HEK293 (cell line): ENCODE measurements at regions not wholly inside any gene's neighbourhood (a gene's known extent, or its start where the extent isn't known, plus 50 kb on each side); places are given as distances from the start of the nearest gene placed in this dataset.
"Not testable (repeated sequence)": the region's sequence is repeated elsewhere in the genome, so short reads cannot be mapped to it uniquely, and the experiment has no call there.

Experiments used
- CTCF ChIA-PET: fragments of 350-600 bp; formaldehyde crosslinking; extraction: SDS; loops from one replicate; lab custom pipeline; 2021; ENCODE audit warnings: antibody characterized with exemption; lab: Yijun Ruan, JAX
- POLR2A ChIA-PET: fragments of 300-600 bp; formaldehyde crosslinking; extraction: SDS; loops from one replicate; lab custom pipeline; 2020; ENCODE audit warnings: antibody characterized with exemption, inconsistent platforms; lab: Yijun Ruan, JAX
- H3K27ac ChIP-seq: fragments of 200-500 bp; sonication (Bioruptor generic); 2 replicates; pipeline ENCODE4 v1.5.1; 2014; ENCODE audit warnings: low read depth, low read length, control low read depth, inconsistent platforms; ENCODE audit errors: extremely low read depth
- H3K36me3 ChIP-seq, 2 experiments: fragments of 200-500 bp in 1 of 2; sonication (Bioruptor generic) in 1 of 2; 1 replicate in 1 of 2; 2 replicates in 1 of 2; pipeline ENCODE4 v1.5.1; 2014 to 2017; ENCODE audit warnings: inconsistent platforms in 2 of 2, low read length in 2 of 2; ENCODE audit not compliant: control insufficient read depth in 2 of 2, insufficient read depth in 1 of 2
- H3K4me1 ChIP-seq: fragments of 200-500 bp; sonication (Bioruptor generic); 2 replicates; pipeline ENCODE4 v1.5.1; 2014; ENCODE audit warnings: mild to moderate bottlenecking, low read length, inconsistent platforms; ENCODE audit not compliant: control insufficient read depth, insufficient read depth
- H3K4me3 ChIP-seq: 2 replicates; pipeline ENCODE4 v1.5.1; 2011; ENCODE audit warnings: low read depth, mild to moderate bottlenecking, control low read depth, low read length, moderate library complexity
- H3K9me3 ChIP-seq: fragments of 200-500 bp; sonication (Bioruptor generic); 2 replicates; pipeline ENCODE4 v1.5.1; 2014; ENCODE audit warnings: low read depth, low read length, inconsistent platforms; ENCODE audit not compliant: control insufficient read depth, insufficient read depth
- GLI2 ChIP-seq: fragments of 450-650 bp; formaldehyde crosslinking; IDR thresholded peaks from 2 replicates; pipeline ENCODE4; 2017; ENCODE audit warnings: missing biosample characterization, missing genetic modification characterization, low read depth, borderline replicate concordance
- HOXA7 ChIP-seq: sonication (generic); formaldehyde crosslinking; IDR thresholded peaks from 2 replicates; pipeline ENCODE4 v1.8.1; 2022; ENCODE audit warnings: missing genetic modification reagents, borderline replicate concordance
- KLF1 ChIP-seq: fragments of 450-650 bp; formaldehyde crosslinking; IDR thresholded peaks from 2 replicates; pipeline ENCODE4 v1.5.1; 2016; ENCODE audit warnings: missing biosample characterization, missing genetic modification characterization
- KLF16 ChIP-seq: fragments of 450-650 bp; formaldehyde crosslinking; IDR thresholded peaks from 2 replicates; pipeline ENCODE4 v1.5.1; 2017; ENCODE audit warnings: missing biosample characterization, missing genetic modification characterization
- KLF8 ChIP-seq: fragments of 450-650 bp; formaldehyde crosslinking; IDR thresholded peaks from 2 replicates; pipeline ENCODE4 v1.5.1; 2016; ENCODE audit warnings: missing biosample characterization, missing genetic modification characterization
- ZFHX2 ChIP-seq: fragments of 450-650 bp; formaldehyde crosslinking; conservative IDR thresholded peaks from 2 replicates; pipeline ENCODE4 v1.5.1; 2016; ENCODE audit warnings: missing biosample characterization, missing genetic modification characterization
- ZNF10 ChIP-seq: fragments of 450-650 bp; formaldehyde crosslinking; IDR thresholded peaks from 2 replicates; pipeline ENCODE4 v1.5.1; 2017; ENCODE audit warnings: missing biosample characterization, missing genetic modification characterization
- ZNF121 ChIP-seq: fragments of 450-650 bp; formaldehyde crosslinking; IDR thresholded peaks from 2 replicates; pipeline ENCODE4 v1.5.1; 2016; ENCODE audit warnings: missing biosample characterization, missing genetic modification characterization
- ZNF140 ChIP-seq: fragments of 450-650 bp; formaldehyde crosslinking; IDR thresholded peaks from 2 replicates; pipeline ENCODE4 v1.5.1; 2016; ENCODE audit warnings: missing biosample characterization, missing genetic modification characterization
- ZNF175 ChIP-seq: fragments of 450-650 bp; formaldehyde crosslinking; IDR thresholded peaks from 2 replicates; pipeline ENCODE4 v1.5.1; 2016; ENCODE audit warnings: missing biosample characterization, missing genetic modification characterization
- ZNF214 ChIP-seq: fragments of 450-650 bp; formaldehyde crosslinking; IDR thresholded peaks from 2 replicates; pipeline ENCODE4 v1.5.1; 2017; ENCODE audit warnings: missing biosample characterization, mild to moderate bottlenecking, missing genetic modification characterization, borderline replicate concordance
- ZNF223 ChIP-seq: fragments of 450-650 bp; formaldehyde crosslinking; IDR thresholded peaks from 2 replicates; pipeline ENCODE4 v1.5.1; 2016; ENCODE audit warnings: missing biosample characterization, missing genetic modification characterization
- ZNF404 ChIP-seq: fragments of 450-650 bp; formaldehyde crosslinking; IDR thresholded peaks from 2 replicates; pipeline ENCODE4 v1.5.1; 2017; ENCODE audit warnings: missing biosample characterization, missing genetic modification characterization
- ZNF585B ChIP-seq: fragments of 450-650 bp; formaldehyde crosslinking; IDR thresholded peaks from 2 replicates; pipeline ENCODE4 v1.5.1; 2016; ENCODE audit warnings: missing biosample characterization, missing genetic modification characterization
- TF ChIP-seq, protein P1 (sequence below): fragments of 450-650 bp; formaldehyde crosslinking; IDR thresholded peaks from 2 replicates; pipeline ENCODE4 v1.5.1; 2016; ENCODE audit warnings: missing biosample characterization, missing genetic modification characterization
- TF ChIP-seq, protein P2 (sequence below): fragments of 450-650 bp; formaldehyde crosslinking; IDR thresholded peaks from 2 replicates; pipeline ENCODE4 v1.5.1; 2016; ENCODE audit warnings: missing biosample characterization, missing genetic modification characterization
- TF ChIP-seq, protein P3 (sequence below): fragments of 450-650 bp; formaldehyde crosslinking; IDR thresholded peaks from 2 replicates; pipeline ENCODE4 v1.5.1; 2017; ENCODE audit warnings: missing biosample characterization, mild to moderate bottlenecking, missing genetic modification characterization, moderate library complexity
- TF ChIP-seq, protein P4 (sequence below): fragments of 450-650 bp; formaldehyde crosslinking; IDR thresholded peaks from 2 replicates; pipeline ENCODE4 v1.5.1; 2016; ENCODE audit warnings: missing biosample characterization, missing genetic modification characterization
- TF ChIP-seq, protein P5 (sequence below): sonication (generic); formaldehyde crosslinking; IDR thresholded peaks from 2 replicates; pipeline ENCODE4 v1.8.1; 2022; ENCODE audit warnings: mild to moderate bottlenecking, moderate library complexity, missing genetic modification reagents
- TF ChIP-seq, protein P6 (sequence below): fragments of 450-650 bp; formaldehyde crosslinking; IDR thresholded peaks from 2 replicates; pipeline ENCODE4 v1.5.1; 2016; ENCODE audit warnings: missing biosample characterization, missing genetic modification characterization
- TF ChIP-seq, protein P7 (sequence below): fragments of 450-650 bp; formaldehyde crosslinking; IDR thresholded peaks from 2 replicates; pipeline ENCODE4 v1.5.1; 2016; ENCODE audit warnings: missing biosample characterization, missing genetic modification characterization

DNA sequence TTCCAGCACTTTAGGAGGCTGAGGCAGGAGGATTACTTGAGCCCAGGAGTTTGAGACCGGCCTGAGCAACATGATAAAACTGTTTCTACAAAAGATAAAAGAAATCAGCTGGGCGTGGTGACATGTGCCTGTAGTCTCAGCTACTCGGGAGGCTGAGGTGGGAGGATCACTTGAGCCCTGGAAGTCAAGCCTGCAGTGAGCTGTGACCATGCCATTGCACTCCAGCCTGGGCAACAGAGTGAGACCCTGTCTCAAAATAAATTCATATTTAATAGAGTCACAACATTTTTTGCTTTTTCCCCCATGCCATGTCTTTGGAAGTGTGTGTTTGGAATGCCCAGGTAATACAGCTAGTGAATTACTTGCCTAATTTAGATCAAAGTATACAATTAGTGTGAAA lies 349.6 kb downstream of the PRL start:
- H3K9me3 ChIP-seq: not testable (repeated sequence)
- H3K4me1 ChIP-seq: peaks cover 36% of the 10 kb centered on the region
- peak; percentile 77 for TF ChIP-seq ZNF121 (tag by site-specific recombination)
- TF ChIP-seq, all 188 proteins: peak for 1; not testable (repeated sequence) for 187
- POLR2A ChIA-PET: interaction anchor here (1.0 to 2.8 kb wide), 10 partner anchors 40 to 881 kb away, joined by 3 to 45 read pairs (median 4); partner anchors contain the start of gene SOX4
- H3K27ac ChIP-seq: peak overlapping the region; percentile 65
- H3K4me3 ChIP-seq, H3K36me3 ChIP-seq: not testable (repeated sequence)
- CTCF ChIA-PET: interaction anchor here (0.9 kb wide), 1 partner anchor 31 kb away, joined by 4 read pairs; no protein-coding TSS in a partner anchor

DNA sequence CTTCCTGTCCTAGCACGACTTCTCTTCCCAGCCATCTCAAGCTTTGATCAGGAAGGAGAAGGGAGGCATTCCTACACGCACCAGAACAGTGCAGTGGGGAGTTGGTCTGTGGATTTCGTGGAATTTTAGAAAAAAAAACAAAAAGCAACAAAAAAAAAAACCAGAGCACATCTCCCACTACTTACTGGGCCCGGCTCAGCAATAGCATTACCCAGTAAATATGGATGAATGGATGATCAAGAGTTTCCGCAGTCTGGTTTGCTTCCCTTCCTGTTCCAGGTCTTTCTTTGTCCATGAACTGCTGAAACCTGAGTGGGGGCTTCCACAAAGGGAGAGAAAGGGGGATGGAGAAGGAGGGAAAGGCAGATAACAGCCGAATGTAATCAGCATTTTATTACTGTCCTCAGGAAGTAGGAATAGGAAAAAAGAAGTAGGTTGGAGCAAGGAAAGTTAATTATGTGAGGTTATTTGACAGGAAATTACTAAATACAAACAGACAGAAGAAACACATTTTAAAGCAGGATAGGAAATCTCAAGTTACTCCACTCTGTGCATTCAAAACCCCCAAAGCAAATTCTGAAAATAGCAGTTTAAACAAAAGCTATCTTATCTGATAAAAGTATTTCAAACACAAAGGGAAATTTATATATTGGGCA lies 349.0 kb downstream of the PRL start:
- Histone ChIP-seq H3K9me3 (no peaks in the 10 kb centered on the region), H3K36me3 (no peaks in the 10 kb centered on the region), H3K4me3 (no peak overlapping the region), H3K4me1 (peaks cover 33% of the 10 kb centered on the region), H3K27ac (peak overlapping the region; percentile 65)
- POLR2A ChIA-PET: interaction anchor here (2.8 kb wide), 1 partner anchor 354 kb away, joined by 45 read pairs; the partner anchor contains the start of gene SOX4
- CTCF ChIA-PET: interaction anchor here (0.7 kb wide), 1 partner anchor 58 kb away, joined by 3 read pairs; no protein-coding TSS in a partner anchor
- TF ChIP-seq ZNF214 (tag by site-specific recombination): no peak
- TF ChIP-seq, protein P1, sequence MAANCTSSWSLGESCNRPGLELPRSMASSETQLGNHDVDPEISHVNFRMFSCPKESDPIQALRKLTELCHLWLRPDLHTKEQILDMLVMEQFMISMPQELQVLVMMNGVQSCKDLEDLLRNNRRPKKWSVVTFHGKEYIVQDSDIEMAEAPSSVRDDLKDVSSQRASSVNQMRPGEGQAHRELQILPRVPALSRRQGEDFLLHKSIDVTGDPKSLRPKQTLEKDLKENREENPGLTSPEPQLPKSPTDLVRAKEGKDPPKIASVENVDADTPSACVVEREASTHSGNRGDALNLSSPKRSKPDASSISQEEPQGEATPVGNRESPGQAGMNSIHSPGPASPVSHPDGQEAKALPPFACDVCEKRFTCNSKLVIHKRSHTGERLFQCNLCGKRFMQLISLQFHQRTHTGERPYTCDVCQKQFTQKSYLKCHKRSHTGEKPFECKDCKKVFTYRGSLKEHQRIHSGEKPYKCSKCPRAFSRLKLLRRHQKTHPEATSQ (tag by site-specific recombination): no peak
- TF ChIP-seq ZNF223 (tag by site-specific recombination): no peak
- TF ChIP-seq ZNF175 (tag by site-specific recombination): no peak
- TF ChIP-seq, protein P2, sequence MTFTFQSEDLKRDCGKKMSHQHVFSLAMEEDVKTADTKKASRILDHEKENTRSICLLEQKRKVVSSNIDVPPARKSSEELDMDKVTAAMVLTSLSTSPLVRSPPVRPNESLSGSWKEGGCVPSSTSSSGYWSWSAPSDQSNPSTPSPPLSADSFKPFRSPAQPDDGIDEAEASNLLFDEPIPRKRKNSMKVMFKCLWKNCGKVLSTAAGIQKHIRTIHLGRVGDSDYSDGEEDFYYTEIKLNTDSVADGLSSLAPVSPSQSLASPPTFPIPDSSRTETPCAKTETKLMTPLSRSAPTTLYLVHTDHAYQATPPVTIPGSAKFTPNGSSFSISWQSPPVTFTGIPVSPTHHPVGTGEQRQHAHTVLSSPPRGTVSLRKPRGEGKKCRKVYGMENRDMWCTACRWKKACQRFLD: no peak
- TF ChIP-seq, protein P3, sequence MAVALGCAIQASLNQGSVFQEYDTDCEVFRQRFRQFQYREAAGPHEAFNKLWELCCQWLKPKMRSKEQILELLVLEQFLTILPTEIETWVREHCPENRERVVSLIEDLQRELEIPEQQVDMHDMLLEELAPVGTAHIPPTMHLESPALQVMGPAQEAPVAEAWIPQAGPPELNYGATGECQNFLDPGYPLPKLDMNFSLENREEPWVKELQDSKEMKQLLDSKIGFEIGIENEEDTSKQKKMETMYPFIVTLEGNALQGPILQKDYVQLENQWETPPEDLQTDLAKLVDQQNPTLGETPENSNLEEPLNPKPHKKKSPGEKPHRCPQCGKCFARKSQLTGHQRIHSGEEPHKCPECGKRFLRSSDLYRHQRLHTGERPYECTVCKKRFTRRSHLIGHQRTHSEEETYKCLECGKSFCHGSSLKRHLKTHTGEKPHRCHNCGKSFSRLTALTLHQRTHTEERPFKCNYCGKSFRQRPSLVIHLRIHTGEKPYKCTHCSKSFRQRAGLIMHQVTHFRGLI (tag by site-specific recombination): no peak
- TF ChIP-seq ZNF404: no peak
- no peak for TF ChIP-seq KLF16 (tag by site-specific recombination)
- no peak for TF ChIP-seq HOXA7
- TF ChIP-seq, protein P4, sequence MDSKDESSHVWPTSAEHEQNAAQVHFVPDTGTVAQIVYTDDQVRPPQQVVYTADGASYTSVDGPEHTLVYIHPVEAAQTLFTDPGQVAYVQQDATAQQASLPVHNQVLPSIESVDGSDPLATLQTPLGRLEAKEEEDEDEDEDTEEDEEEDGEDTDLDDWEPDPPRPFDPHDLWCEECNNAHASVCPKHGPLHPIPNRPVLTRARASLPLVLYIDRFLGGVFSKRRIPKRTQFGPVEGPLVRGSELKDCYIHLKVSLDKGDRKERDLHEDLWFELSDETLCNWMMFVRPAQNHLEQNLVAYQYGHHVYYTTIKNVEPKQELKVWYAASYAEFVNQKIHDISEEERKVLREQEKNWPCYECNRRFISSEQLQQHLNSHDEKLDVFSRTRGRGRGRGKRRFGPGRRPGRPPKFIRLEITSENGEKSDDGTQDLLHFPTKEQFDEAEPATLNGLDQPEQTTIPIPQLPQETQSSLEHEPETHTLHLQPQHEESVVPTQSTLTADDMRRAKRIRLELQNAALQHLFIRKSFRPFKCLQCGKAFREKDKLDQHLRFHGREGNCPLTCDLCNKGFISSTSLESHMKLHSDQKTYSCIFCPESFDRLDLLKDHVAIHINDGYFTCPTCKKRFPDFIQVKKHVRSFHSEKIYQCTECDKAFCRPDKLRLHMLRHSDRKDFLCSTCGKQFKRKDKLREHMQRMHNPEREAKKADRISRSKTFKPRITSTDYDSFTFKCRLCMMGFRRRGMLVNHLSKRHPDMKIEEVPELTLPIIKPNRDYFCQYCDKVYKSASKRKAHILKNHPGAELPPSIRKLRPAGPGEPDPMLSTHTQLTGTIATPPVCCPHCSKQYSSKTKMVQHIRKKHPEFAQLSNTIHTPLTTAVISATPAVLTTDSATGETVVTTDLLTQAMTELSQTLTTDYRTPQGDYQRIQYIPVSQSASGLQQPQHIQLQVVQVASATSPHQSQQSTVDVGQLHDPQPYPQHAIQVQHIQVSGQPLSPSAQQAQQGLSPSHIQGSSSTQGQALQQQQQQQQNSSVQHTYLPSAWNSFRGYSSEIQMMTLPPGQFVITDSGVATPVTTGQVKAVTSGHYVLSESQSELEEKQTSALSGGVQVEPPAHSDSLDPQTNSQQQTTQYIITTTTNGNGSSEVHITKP (tag by site-specific recombination): peak; percentile 58
- TF ChIP-seq ZNF585B (tag by site-specific recombination): no peak
- no peak for TF ChIP-seq GLI2 (tag by site-specific recombination)
- no peak for TF ChIP-seq KLF1 (tag by site-specific recombination)
- no peak for TF ChIP-seq ZNF10 (tag by site-specific recombination)
- TF ChIP-seq KLF8: no peak
- TF ChIP-seq, protein P5, sequence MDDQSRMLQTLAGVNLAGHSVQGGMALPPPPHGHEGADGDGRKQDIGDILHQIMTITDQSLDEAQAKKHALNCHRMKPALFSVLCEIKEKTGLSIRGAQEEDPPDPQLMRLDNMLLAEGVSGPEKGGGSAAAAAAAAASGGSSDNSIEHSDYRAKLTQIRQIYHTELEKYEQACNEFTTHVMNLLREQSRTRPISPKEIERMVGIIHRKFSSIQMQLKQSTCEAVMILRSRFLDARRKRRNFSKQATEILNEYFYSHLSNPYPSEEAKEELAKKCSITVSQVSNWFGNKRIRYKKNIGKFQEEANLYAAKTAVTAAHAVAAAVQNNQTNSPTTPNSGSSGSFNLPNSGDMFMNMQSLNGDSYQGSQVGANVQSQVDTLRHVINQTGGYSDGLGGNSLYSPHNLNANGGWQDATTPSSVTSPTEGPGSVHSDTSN: no peak
- TF ChIP-seq ZFHX2 (tag by site-specific recombination): no peak
- TF ChIP-seq, protein P6, sequence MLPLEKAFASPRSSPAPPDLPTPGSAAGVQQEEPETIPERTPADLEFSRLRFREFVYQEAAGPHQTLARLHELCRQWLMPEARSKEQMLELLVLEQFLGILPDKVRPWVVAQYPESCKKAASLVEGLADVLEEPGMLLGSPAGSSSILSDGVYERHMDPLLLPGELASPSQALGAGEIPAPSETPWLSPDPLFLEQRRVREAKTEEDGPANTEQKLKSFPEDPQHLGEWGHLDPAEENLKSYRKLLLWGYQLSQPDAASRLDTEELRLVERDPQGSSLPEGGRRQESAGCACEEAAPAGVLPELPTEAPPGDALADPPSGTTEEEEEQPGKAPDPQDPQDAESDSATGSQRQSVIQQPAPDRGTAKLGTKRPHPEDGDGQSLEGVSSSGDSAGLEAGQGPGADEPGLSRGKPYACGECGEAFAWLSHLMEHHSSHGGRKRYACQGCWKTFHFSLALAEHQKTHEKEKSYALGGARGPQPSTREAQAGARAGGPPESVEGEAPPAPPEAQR (tag by site-specific recombination): no peak
- TF ChIP-seq, protein P7, sequence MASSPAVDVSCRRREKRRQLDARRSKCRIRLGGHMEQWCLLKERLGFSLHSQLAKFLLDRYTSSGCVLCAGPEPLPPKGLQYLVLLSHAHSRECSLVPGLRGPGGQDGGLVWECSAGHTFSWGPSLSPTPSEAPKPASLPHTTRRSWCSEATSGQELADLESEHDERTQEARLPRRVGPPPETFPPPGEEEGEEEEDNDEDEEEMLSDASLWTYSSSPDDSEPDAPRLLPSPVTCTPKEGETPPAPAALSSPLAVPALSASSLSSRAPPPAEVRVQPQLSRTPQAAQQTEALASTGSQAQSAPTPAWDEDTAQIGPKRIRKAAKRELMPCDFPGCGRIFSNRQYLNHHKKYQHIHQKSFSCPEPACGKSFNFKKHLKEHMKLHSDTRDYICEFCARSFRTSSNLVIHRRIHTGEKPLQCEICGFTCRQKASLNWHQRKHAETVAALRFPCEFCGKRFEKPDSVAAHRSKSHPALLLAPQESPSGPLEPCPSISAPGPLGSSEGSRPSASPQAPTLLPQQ: 0 out of 2 replicates have a peak, but pooled peaks have one; percentile 14
- no peak for TF ChIP-seq ZNF140 (tag by site-specific recombination)
